ENCODE measurements at regions not wholly inside any gene's neighbourhood (a gene's known extent, or its start where the extent isn't known, plus 50 kb on each side); places are given as distances from the start of the nearest gene placed in this dataset.

- TF ChIP-seq POLR2AphosphoS5 (IDR thresholded peaks at IDR 0.05) (no peak), CTCF (IDR thresholded peaks at IDR 0.05) (no peak)
Observed at GRCh38 chr2:234673501-234673900, 176.6 kb upstream of the ARL4C start.

Measured in suprapubic skin (tissue), 3 donors.